ENCODE measurements at regions not wholly inside any gene's neighbourhood (a gene's known extent, or its start where the extent isn't known, plus 50 kb on each side); places are given as distances from the start of the nearest gene placed in this dataset.

DNA sequence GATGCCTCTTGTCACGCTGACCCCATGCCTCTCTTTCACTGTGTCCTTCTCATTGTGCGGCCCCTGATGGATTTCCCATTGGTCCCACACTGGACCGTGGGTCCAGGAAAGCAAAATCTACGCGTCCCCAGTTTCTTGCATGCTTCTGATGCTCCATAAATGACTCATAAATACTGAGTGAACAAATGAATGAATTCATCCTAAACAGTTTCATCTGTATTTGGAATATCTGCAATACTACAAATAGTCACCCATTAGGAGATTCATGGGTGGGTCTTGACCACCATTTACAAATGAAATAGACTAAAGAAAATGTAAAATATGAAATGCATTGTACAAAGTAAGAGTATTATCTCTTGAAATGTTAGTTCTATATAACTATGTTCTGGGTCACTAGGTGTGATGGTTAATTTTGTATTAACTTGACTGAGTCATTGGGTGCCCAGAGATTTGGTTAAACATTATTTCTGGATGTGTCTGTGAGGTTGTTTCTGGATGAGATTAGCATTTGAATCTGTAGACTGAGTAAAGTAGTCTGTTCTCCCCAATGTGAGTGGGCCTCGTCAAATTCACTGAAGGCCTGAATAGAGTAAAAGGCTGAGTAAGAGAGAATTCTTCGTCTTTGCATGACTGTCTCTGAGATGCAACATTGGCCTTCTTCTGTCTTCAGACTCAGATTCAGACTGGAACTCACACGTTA, 448.7 kb downstream of the PREX1 start:
- TF ChIP-seq, protein P1, sequence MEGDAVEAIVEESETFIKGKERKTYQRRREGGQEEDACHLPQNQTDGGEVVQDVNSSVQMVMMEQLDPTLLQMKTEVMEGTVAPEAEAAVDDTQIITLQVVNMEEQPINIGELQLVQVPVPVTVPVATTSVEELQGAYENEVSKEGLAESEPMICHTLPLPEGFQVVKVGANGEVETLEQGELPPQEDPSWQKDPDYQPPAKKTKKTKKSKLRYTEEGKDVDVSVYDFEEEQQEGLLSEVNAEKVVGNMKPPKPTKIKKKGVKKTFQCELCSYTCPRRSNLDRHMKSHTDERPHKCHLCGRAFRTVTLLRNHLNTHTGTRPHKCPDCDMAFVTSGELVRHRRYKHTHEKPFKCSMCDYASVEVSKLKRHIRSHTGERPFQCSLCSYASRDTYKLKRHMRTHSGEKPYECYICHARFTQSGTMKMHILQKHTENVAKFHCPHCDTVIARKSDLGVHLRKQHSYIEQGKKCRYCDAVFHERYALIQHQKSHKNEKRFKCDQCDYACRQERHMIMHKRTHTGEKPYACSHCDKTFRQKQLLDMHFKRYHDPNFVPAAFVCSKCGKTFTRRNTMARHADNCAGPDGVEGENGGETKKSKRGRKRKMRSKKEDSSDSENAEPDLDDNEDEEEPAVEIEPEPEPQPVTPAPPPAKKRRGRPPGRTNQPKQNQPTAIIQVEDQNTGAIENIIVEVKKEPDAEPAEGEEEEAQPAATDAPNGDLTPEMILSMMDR (IDR thresholded peaks at IDR 0.05; ENCODE audit: low read depth, low read length, poor library complexity, severe bottlenecking): no peak
- no peak for TF ChIP-seq EZH2phosphoT487 (IDR thresholded peaks at IDR 0.05; ENCODE audit: borderline replicate concordance, low read length)
